ENCODE measurements at regions not wholly inside any gene's neighbourhood (a gene's known extent, or its start where the extent isn't known, plus 50 kb on each side); places are given as distances from the start of the nearest gene placed in this dataset.

- Histone ChIP-seq H3K36me3 (no peaks in the 10 kb centered on the region), H3K4me1 (no peaks in the 10 kb centered on the region), H3K27me3 (peaks cover 0 to 50% (median 0%) of the 10 kb centered on the region in 3 donors), H3K9me3 (no peaks in the 10 kb centered on the region), H3K4me3 (no peak overlapping the region), H3K27ac (no peak overlapping the region)
- 42 to 69% (median 63%) methylated on average over 10 to 12 of the region's 12 CpGs for WGBS, 5 donors
- intact Hi-C loops (cut with DNase I; ENCODE audit: low total_unique reads), result loop anchor here (10.0 kb wide), 1 partner anchor 1065 kb away; no protein-coding TSS in a partner anchor
- TF ChIP-seq POLR2A (IDR thresholded peaks at IDR 0.05) (no peak), POLR2AphosphoS5 (IDR thresholded peaks at IDR 0.05) (no peak), CTCF (IDR thresholded peaks at IDR 0.05) (no peak), EP300 (IDR thresholded peaks at IDR 0.05) (no peak)
- DNase-seq, result no peak
These were observed 187.7 kb downstream of the BRD1 start for GRCh38 chr22:49639956-49640355.

GRCh38 chr22:49638788-49639187, 188.9 kb downstream of the BRD1 start:
- no peak for DNase-seq
- no peak for TF ChIP-seq EP300 (IDR thresholded peaks at IDR 0.05)
- no peak for TF ChIP-seq POLR2AphosphoS5 (IDR thresholded peaks at IDR 0.05)
- no peak for TF ChIP-seq CTCF (IDR thresholded peaks at IDR 0.05)
- TF ChIP-seq POLR2A (IDR thresholded peaks at IDR 0.05), result no peak
- intact Hi-C loops (cut with DNase I; ENCODE audit: low total_unique reads), result loop anchor here (10.0 kb wide), 1 partner anchor 1064 kb away; no protein-coding TSS in a partner anchor
- no peak overlapping the region for H3K4me3 ChIP-seq
- no peaks in the 10 kb centered on the region for H3K36me3 ChIP-seq
- no peaks in the 10 kb centered on the region for H3K4me1 ChIP-seq
- 68 to 75% (median 72%) methylated on average over 18 of the region's 18 CpGs for WGBS, 5 donors
- no peaks in the 10 kb centered on the region for H3K9me3 ChIP-seq
- no peak overlapping the region for H3K27ac ChIP-seq
- H3K27me3 ChIP-seq, result peaks cover 0 to 51% (median 0%) of the 10 kb centered on the region in 3 donors

GRCh38 chr22:49638001-49638400, 189.7 kb downstream of the BRD1 start:
- H3K36me3 ChIP-seq, result no peaks in the 10 kb centered on the region
- H3K4me1 ChIP-seq, result peaks cover 0 to 2% (median 0%) of the 10 kb centered on the region in 4 donors
- peaks cover 0 to 48% (median 0%) of the 10 kb centered on the region in 3 donors for H3K27me3 ChIP-seq
- intact Hi-C loops (cut with DNase I; ENCODE audit: low total_unique reads), result loop anchor here (10.0 kb wide), 1 partner anchor 1063 kb away; no protein-coding TSS in a partner anchor
- no peak overlapping the region for H3K27ac ChIP-seq
- TF ChIP-seq EP300 (IDR thresholded peaks at IDR 0.05), result no peak
- TF ChIP-seq POLR2A (IDR thresholded peaks at IDR 0.05), result no peak
- no peak for TF ChIP-seq POLR2AphosphoS5 (IDR thresholded peaks at IDR 0.05)
- no peak for TF ChIP-seq CTCF (IDR thresholded peaks at IDR 0.05)
- no peaks in the 10 kb centered on the region for H3K9me3 ChIP-seq
- WGBS, 5 donors, result 84 to 90% (median 88%) methylated on average over 17 of the region's 17 CpGs
- no peak for DNase-seq
- no peak overlapping the region for H3K4me3 ChIP-seq

GRCh38 chr22:49637255-49637760, 190.4 kb downstream of the BRD1 start:
- WGBS, 5 donors, result 83 to 89% (median 88%) methylated on average over 23 to 28 of the region's 28 CpGs
- TF ChIP-seq POLR2A (IDR thresholded peaks at IDR 0.05), result no peak
- TF ChIP-seq EP300 (IDR thresholded peaks at IDR 0.05), result no peak
- no peak for TF ChIP-seq CTCF (IDR thresholded peaks at IDR 0.05)
- TF ChIP-seq POLR2AphosphoS5 (IDR thresholded peaks at IDR 0.05), result no peak
- Histone ChIP-seq H3K27ac (no peak overlapping the region), H3K4me1 (peaks cover under 1 to 7% (median 5%) of the 10 kb centered on the region in 4 donors), H3K4me3 (no peak overlapping the region), H3K36me3 (no peaks in the 10 kb centered on the region), H3K9me3 (no peaks in the 10 kb centered on the region), H3K27me3 (peaks cover 0 to 42% (median 0%) of the 10 kb centered on the region in 3 donors)
- DNase-seq, result no peak
- intact Hi-C loops (cut with DNase I; ENCODE audit: low total_unique reads), result loop anchor here (10.0 kb wide), 1 partner anchor 1063 kb away; no protein-coding TSS in a partner anchor
